PC-3 (cell line): ENCODE measurements at regions not wholly inside any gene's neighbourhood (a gene's known extent, or its start where the extent isn't known, plus 50 kb on each side); places are given as distances from the start of the nearest gene placed in this dataset.

Experiments
- ATAC-seq: fragments of 200-7000 bp; cut with Tn5 transposase; 2 replicates; pipeline ENCODE4 v1.9.1; 2020; ENCODE audit warnings: mild to moderate bottlenecking, moderate library complexity
- BruUV-seq: library from RNA; stranded (reverse); fragments of 400-500 nt; replicated peaks from 2 replicates; lab custom pipeline; 2021; lab: Mats Ljungman, UMichigan
- CTCF ChIA-PET: fragments of 300-600 bp; sonication (Branson Sonifier 250); formaldehyde crosslinking; loops from one replicate; lab custom pipeline; 2022; ENCODE audit warnings: antibody characterized with exemption; lab: Charles Lee
- POLR2A ChIA-PET: fragments of 300-600 bp; sonication (Branson Sonifier 250); formaldehyde crosslinking; loops from one replicate; lab custom pipeline; 2022; ENCODE audit warnings: antibody characterized with exemption; ENCODE audit not compliant: unreplicated experiment; lab: Charles Lee
- DNase-seq: peaks from one replicate; pipeline ENCODE4 v3.0.0-alpha.2; 2015
- H2AFZ ChIP-seq: fragments of 300-600 bp; sonication (generic); 2 replicates; pipeline ENCODE4 v1.6.0; 2016; ENCODE audit warnings: antibody characterized with exemption, low read length
- H3F3A ChIP-seq: fragments of 300-600 bp; sonication (generic); one replicate; pipeline ENCODE4 v1.6.0; 2017; ENCODE audit warnings: antibody characterized with exemption, low read length, control low read depth, mild to moderate bottlenecking; ENCODE audit not compliant: unreplicated experiment
- H3K27ac ChIP-seq: fragments of 300-600 bp; sonication (generic); 2 replicates; pipeline ENCODE4 v1.5.1; 2016; ENCODE audit warnings: mild to moderate bottlenecking, low read length
- H3K27me3 ChIP-seq: fragments of 300-600 bp; sonication (generic); 2 replicates; pipeline ENCODE4 v1.6.1; 2016; ENCODE audit warnings: low read length, mixed read lengths
- H3K36me3 ChIP-seq: fragments of 300-600 bp; sonication (generic); 2 replicates; pipeline ENCODE4 v1.6.1; 2016; ENCODE audit warnings: low read depth, mixed run types, low read length, mixed read lengths
- H3K4me1 ChIP-seq: fragments of 300-600 bp; sonication (generic); 2 replicates; pipeline ENCODE4 v1.5.1; 2016; ENCODE audit warnings: low read length; ENCODE audit not compliant: insufficient read depth
- H3K4me2 ChIP-seq: fragments of 300-600 bp; sonication (generic); 2 replicates; pipeline ENCODE4 v1.6.0; 2016; ENCODE audit warnings: low read length
- H3K4me3 ChIP-seq: fragments of 300-600 bp; sonication (generic); 2 replicates; pipeline ENCODE4 v1.5.1; 2016; ENCODE audit warnings: mild to moderate bottlenecking, low read length, mixed read lengths
- H3K79me2 ChIP-seq: fragments of 300-600 bp; sonication (generic); 2 replicates; pipeline ENCODE4 v1.6.1; 2017; ENCODE audit warnings: low read length, mixed read lengths
- H3K9ac ChIP-seq: fragments of 300-600 bp; sonication (generic); 2 replicates; pipeline ENCODE4 v1.6.0; 2016; ENCODE audit warnings: mild to moderate bottlenecking, low read length
- H3K9me2 ChIP-seq: fragments of 300-600 bp; sonication (generic); replicated peaks from 2 replicates; pipeline ENCODE4 v1.6.1; 2016; ENCODE audit warnings: mixed run types, low read length, mixed read lengths
- H3K9me3 ChIP-seq: fragments of 300-600 bp; sonication (generic); 2 replicates; pipeline ENCODE4 v1.6.1; 2016; ENCODE audit warnings: low read length, mixed read lengths
- H4K20me1 ChIP-seq: fragments of 300-600 bp; sonication (generic); 2 replicates; pipeline ENCODE4 v1.6.1; 2016; ENCODE audit warnings: low read length, mixed read lengths
- EZH2 ChIP-seq: fragments of 300-600 bp; sonication (generic); IDR thresholded peaks from one replicate; pipeline ENCODE4 v1.6.1; 2017; ENCODE audit warnings: antibody characterized with exemption, mild to moderate bottlenecking, low read length; ENCODE audit not compliant: unreplicated experiment
- EZH2phosphoT487 ChIP-seq: fragments of 300-600 bp; sonication (generic); IDR thresholded peaks from 2 replicates; pipeline ENCODE4 v1.6.1; 2018; ENCODE audit warnings: mild to moderate bottlenecking, antibody characterized with exemption, low read length, borderline replicate concordance
- intact Hi-C: fragments of 100-400 bp; cut with micrococcal nuclease; formaldehyde crosslinking; loops from 2 replicates; pipeline ENCODE4 v1.9.0; 2023
- TF ChIP-seq, protein P1 (sequence below): fragments of 300-600 bp; sonication (generic); conservative IDR thresholded peaks from 2 replicates; pipeline ENCODE4 v1.5.1; 2017; ENCODE audit warnings: antibody characterized with exemption, low read depth, mild to moderate bottlenecking, low read length

- no TSS peak for BruUV-seq
- DNase-seq: no peak
- Histone ChIP-seq H3K9me2 (0 out of 2 replicates have a peak, but pooled peaks cover 4% of the 10 kb centered on the region), H3K36me3 (no peaks in the 10 kb centered on the region), H3K9me3 (no peaks in the 10 kb centered on the region), H3K9ac (no peak overlapping the region), H3K79me2 (no peaks in the 10 kb centered on the region), H3K4me1 (no peaks in the 10 kb centered on the region), H3K4me2 (no peak overlapping the region), H3K27ac (no peak overlapping the region), H3F3A (no peaks in the 10 kb centered on the region), H3K27me3 (no peaks in the 10 kb centered on the region), H4K20me1 (no peaks in the 10 kb centered on the region), H3K4me3 (no peak overlapping the region), H2AFZ (no peak overlapping the region)
- ATAC-seq: no peak
- TF ChIP-seq EZH2phosphoT487 (no peak), EZH2 (no peak)
- TF ChIP-seq, protein P1, sequence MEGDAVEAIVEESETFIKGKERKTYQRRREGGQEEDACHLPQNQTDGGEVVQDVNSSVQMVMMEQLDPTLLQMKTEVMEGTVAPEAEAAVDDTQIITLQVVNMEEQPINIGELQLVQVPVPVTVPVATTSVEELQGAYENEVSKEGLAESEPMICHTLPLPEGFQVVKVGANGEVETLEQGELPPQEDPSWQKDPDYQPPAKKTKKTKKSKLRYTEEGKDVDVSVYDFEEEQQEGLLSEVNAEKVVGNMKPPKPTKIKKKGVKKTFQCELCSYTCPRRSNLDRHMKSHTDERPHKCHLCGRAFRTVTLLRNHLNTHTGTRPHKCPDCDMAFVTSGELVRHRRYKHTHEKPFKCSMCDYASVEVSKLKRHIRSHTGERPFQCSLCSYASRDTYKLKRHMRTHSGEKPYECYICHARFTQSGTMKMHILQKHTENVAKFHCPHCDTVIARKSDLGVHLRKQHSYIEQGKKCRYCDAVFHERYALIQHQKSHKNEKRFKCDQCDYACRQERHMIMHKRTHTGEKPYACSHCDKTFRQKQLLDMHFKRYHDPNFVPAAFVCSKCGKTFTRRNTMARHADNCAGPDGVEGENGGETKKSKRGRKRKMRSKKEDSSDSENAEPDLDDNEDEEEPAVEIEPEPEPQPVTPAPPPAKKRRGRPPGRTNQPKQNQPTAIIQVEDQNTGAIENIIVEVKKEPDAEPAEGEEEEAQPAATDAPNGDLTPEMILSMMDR: no peak
- POLR2A ChIA-PET: no interaction called here
- CTCF ChIA-PET: no interaction called here
- intact Hi-C loops: no loop called here
Measured at GRCh38 chr21:35352793-35353192, 303.7 kb upstream of the RUNX1 start.

- no peaks in the 10 kb centered on the region for H4K20me1 ChIP-seq
- no peaks in the 10 kb centered on the region for H3K79me2 ChIP-seq
- TF ChIP-seq EZH2 (no peak), EZH2phosphoT487 (no peak)
- TF ChIP-seq, protein P1: no peak
- H3K27ac ChIP-seq: no peak overlapping the region
- ChIA-PET POLR2A (no interaction called here), CTCF (no interaction called here)
- intact Hi-C loops: no loop called here
- no peak overlapping the region for H3K4me2 ChIP-seq
- DNase-seq: no peak
- BruUV-seq: no TSS peak
- no peaks in the 10 kb centered on the region for H3K27me3 ChIP-seq
- no peak overlapping the region for H3K9ac ChIP-seq
- H3F3A ChIP-seq: no peaks in the 10 kb centered on the region
- no peaks in the 10 kb centered on the region for H3K4me1 ChIP-seq
- no peak overlapping the region for H2AFZ ChIP-seq
- H3K36me3 ChIP-seq: no peaks in the 10 kb centered on the region
- H3K9me3 ChIP-seq: no peaks in the 10 kb centered on the region
- H3K4me3 ChIP-seq: no peak overlapping the region
- 0 out of 2 replicates have a peak, but pooled peaks cover 4% of the 10 kb centered on the region for H3K9me2 ChIP-seq
- ATAC-seq: no peak
Measured at GRCh38 chr21:35352066-35352770, 303.1 kb upstream of the RUNX1 start.

DNA sequence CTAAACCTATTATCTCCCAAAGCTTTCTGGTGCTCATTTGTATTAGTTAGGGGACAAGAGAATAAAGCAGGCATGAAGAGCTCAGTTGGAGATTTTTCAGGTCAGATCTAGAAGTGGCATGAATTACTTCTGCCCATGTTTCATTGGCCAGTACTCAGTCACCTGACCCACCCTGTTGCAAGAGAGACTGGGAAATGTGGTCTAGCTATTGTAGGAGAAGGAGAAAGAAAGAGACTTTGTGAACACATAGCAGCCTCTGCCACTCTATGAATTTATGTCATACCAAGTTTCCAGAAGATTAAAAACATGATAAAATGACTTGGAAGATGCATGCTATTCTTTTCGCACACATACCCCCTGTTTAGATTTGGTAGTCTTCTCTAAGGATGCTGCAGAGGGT lies 302.3 kb upstream of the RUNX1 start:
- H3K4me1 ChIP-seq: no peaks in the 10 kb centered on the region
- no peak for ATAC-seq
- H3K9ac ChIP-seq: no peak overlapping the region
- no peaks in the 10 kb centered on the region for H3K79me2 ChIP-seq
- H3K27me3 ChIP-seq: no peaks in the 10 kb centered on the region
- no peak overlapping the region for H2AFZ ChIP-seq
- ChIA-PET POLR2A (no interaction called here), CTCF (no interaction called here)
- H4K20me1 ChIP-seq: no peaks in the 10 kb centered on the region
- no peak for DNase-seq
- no peak for TF ChIP-seq EZH2
- TF ChIP-seq EZH2phosphoT487: no peak
- TF ChIP-seq, protein P1: no peak
- no TSS peak for BruUV-seq
- intact Hi-C loops: no loop called here
- no peak overlapping the region for H3K27ac ChIP-seq
- no peak overlapping the region for H3K4me2 ChIP-seq
- H3F3A ChIP-seq: no peaks in the 10 kb centered on the region
- H3K9me2 ChIP-seq: no peaks in the 10 kb centered on the region
- no peak overlapping the region for H3K4me3 ChIP-seq
- no peaks in the 10 kb centered on the region for H3K36me3 ChIP-seq
- no peaks in the 10 kb centered on the region for H3K9me3 ChIP-seq
